GM21381 (cell line): ENCODE measurements at regions not wholly inside any gene's neighbourhood (a gene's known extent, or its start where the extent isn't known, plus 50 kb on each side); places are given as distances from the start of the nearest gene placed in this dataset.
"Not testable (repeated sequence)": the region's sequence is repeated elsewhere in the genome, so short reads cannot be mapped to it uniquely, and the experiment has no call there.

ENCODE experiments used
- ATAC-seq: cut with Tn5 transposase; IDR thresholded peaks from one replicate; pipeline ENCODE4 v1.9.1; 2021; ENCODE audit warnings: mild to moderate bottlenecking, moderate library complexity; ENCODE audit not compliant: unreplicated experiment

- not testable (repeated sequence) for ATAC-seq
These were observed 318.5 kb downstream of the BCL2L11 start for GRCh38 chr2:111439237-111439636.

GRCh38 chr2:111441614-111442013, 320.9 kb downstream of the BCL2L11 start:
- not testable (repeated sequence) for ATAC-seq

- ATAC-seq = not testable (repeated sequence)
These were observed 322.2 kb downstream of the BCL2L11 start for GRCh38 chr2:111442767-111443454.

GRCh38 chr2:111444516-111444915, 323.8 kb downstream of the BCL2L11 start:
- not testable (repeated sequence) for ATAC-seq

GRCh38 chr2:111445191-111445929, 324.6 kb downstream of the BCL2L11 start:
- ATAC-seq = not testable (repeated sequence)

DNA sequence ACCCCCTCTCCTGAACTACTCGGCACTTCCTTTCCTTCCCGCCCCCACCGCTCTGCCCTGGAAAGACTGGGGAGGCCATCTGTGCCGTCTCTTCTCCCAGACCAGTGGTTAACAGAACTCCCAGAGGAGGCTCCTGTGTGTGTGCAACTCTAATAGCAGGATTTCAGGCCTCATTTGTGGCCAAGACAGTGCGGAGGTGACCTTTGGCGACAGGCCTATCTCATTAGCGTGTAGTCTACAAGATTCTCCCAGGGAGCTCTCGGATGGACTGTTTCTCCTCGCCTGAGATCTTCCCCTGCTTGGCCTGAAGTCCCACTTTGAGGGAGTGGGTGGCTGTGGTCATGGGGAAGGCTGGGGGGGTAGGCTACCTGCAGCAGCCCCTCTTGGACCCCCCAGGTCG, 325.2 kb downstream of the BCL2L11 start:
- ATAC-seq = not testable (repeated sequence)

DNA sequence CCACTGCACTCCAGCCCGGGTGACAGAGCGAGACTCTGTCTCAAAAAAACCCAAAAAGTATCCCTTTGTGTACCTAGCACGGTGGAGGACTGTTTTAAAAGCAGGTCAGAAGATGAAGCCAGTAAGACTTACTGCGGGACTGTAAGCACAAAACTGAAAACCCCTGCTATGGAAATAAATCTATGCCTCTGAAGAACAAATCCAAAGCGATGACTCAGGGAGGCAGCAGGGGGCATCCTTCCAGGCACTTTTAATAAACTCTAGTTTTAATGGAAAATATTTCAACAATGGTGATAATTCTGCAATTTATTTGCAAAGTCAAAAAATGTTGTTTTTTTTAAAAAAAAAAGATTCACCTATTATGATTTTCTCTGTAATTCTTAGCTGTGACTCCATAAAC, 326.8 kb downstream of the BCL2L11 start:
- not testable (repeated sequence) for ATAC-seq

GRCh38 chr2:111448796-111449195, 328.1 kb downstream of the BCL2L11 start:
- not testable (repeated sequence) for ATAC-seq

DNA sequence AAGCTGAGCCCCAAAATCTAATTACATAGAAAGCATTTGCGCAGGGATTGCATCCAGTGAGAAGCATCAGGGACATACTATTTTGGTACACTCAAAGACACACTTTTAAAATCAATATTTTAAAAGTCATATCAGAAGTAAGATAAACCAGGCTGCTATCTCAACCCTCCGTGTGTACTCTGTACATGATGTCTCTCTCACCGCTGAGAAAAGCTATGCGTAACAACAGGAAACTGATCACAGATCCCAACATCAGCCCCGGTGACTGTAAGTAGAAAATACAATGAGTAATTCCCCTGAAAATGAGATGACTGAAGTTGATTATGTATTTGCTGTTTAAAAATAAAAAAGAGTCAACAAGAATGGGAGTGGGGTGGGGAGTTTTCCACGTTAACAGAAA, 329.8 kb downstream of the BCL2L11 start:
- not testable (repeated sequence) for ATAC-seq

DNA sequence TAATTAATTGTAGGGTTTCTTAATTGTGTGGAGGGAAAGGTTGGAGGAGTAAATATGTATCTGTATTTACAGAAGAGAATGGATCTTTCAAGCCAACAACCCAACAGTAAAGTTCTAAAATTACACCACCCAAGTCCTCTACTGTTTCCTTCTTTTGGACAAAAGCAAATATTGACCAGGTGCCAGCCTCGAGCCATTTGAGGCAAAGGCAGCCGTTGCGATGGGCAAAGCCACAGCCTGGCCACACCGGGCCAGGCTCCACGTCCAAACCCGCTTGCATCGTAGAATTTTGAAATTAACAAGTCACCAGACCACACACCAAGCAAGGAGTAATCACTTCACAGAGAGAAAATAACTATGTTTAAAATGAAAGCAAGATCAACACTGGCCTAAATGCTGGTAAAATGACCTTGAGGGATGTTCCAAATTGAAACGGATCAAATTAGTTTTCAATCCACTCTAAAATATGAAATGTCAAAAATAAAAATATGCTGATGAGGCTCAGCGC, 331.0 kb downstream of the BCL2L11 start:
- ATAC-seq = peak; percentile 11

- peak; percentile 54 for ATAC-seq
These were observed 331.5 kb downstream of the BCL2L11 start for GRCh38 chr2:111452208-111452607.

- not testable (repeated sequence) for ATAC-seq
These were observed 332.6 kb downstream of the BCL2L11 start for GRCh38 chr2:111453308-111453707.

DNA sequence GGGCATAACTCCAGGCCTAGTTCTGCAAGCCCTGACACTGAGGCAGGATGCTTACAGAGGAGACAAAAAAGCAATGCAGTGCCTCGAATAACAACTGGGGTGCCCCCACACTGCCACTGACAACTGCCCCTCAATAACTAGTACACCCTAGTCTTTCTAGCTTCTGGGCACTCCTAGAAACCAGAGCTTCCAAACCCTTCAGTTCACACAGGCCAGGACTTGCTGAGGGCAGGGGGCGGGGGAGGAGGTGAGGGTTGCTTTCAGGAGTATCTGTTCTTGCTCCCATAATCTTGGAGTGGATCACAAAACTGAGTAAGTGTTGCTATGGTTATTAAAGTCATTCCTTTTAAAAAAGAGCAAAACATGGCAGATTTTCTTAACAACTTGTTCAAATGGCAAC, 333.1 kb downstream of the BCL2L11 start:
- not testable (repeated sequence) for ATAC-seq

DNA sequence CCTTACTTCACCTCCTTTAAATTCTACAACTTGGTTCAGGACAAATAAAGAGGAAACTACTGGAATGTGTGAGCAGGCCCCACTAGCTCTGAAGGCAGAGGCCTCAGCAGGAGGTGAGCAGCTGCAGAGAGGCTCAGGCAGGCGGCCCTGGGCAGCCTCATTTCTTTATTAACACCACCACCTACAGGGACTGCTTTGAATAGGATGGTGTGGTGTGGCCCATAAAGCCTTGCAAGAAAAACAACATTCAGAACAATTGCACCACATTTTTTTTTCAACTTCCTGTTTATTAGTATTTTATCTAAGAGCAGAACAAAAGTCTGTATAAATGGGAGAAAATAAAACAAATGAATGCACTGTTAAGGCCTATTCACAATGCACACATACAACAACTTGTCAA, 333.7 kb downstream of the BCL2L11 start:
- peak; percentile 75 for ATAC-seq

GRCh38 chr2:111455016-111456015, 334.6 kb downstream of the BCL2L11 start:
- not testable (repeated sequence) for ATAC-seq

DNA sequence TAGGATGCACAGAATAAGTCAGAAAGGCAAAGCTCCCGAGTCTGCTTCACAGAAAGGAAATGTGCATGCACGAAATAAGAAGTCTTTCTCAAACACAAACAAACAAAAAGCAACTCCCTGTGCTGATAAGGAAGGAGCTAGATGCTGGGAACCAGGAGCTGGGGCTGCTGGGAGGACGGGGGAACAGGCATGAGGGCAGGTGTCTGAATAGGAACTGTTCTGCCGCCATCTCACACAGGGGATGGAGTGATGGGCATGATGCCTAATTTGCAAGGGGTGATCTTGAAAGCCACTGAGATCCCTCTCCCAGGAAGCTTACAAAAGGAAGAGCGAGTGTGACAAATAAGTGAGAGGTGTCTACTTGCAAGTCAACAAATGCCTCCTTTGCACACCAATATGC, 336.5 kb downstream of the BCL2L11 start:
- ATAC-seq = not testable (repeated sequence)

GRCh38 chr2:111460901-111461300, 340.2 kb downstream of the BCL2L11 start:
- ATAC-seq = not testable (repeated sequence)

GRCh38 chr2:111461831-111462230, 341.1 kb downstream of the BCL2L11 start:
- not testable (repeated sequence) for ATAC-seq

DNA sequence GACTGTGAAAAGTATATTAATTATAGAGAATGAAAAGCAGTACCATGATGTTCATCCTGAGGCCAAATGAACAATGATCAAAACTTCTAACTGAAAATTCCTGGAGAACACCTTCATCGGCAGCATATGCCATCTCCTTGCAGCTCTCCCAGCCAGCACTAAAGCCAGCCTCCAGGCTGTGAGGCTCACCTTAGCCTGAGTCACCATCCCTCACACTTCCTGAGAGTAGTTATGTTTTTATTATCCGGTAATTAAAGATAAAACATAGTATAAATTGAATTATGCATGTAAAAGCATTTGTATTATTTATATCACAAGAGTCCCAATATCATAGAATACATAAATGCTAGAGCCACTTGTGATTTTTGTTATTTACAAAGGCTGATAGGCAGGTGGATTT, 341.9 kb downstream of the BCL2L11 start:
- ATAC-seq = not testable (repeated sequence)

DNA sequence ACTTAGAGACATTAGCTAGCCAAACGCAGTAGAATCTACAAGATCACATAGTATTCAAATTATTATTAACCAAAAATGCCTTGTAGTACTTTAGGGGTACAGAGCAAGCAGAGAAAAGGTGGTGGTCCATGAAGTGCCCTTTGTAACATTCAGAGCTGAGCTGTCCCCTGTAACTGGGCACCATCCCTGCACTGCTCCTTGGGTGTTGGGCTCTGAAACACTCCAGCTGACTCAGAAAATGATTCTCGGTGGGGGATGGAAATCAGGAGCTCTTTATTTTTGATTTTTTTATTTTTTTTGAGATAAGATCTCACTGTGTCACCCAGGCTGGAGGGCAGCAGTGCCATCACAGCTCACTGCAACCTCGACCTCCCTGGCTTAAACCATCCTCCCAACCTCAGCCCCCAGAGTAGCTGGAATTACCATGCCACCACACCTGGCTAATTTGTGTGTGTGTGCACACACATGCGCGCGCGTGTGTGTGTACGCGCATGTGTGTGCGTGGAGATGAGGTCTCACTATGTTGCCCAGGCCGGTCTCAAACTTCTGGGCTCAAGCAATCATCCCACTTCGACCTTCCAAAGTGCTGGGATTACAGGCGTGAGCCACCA, 342.6 kb downstream of the BCL2L11 start:
- ATAC-seq = not testable (repeated sequence)
